H54 (cell line): ENCODE measurements at regions not wholly inside any gene's neighbourhood (a gene's known extent, or its start where the extent isn't known, plus 50 kb on each side); places are given as distances from the start of the nearest gene placed in this dataset.

Experiments used
- DNase-seq: peaks from one replicate; pipeline ENCODE4 v3.0.0; 2011; ENCODE audit warnings: low spot score, mixed read lengths; ENCODE audit not compliant: insufficient read length
- FAIRE-seq: peaks from 3 replicates; lab custom pipeline; 2011; peaks lifted over from hg19 to GRCh38; lab: Jason Lieb, UNC
- POLR2A ChIP-seq: IDR thresholded peaks from 2 replicates; pipeline ENCODE4 v1.6.1; 2011; ENCODE audit warnings: low read depth, mild to moderate bottlenecking, low read length

GRCh38 chr3:124653071-124653796, 77.0 kb upstream of the UMPS start:
- DNase-seq: no peak
- TF ChIP-seq POLR2A: no peak
- no peak for FAIRE-seq

DNA sequence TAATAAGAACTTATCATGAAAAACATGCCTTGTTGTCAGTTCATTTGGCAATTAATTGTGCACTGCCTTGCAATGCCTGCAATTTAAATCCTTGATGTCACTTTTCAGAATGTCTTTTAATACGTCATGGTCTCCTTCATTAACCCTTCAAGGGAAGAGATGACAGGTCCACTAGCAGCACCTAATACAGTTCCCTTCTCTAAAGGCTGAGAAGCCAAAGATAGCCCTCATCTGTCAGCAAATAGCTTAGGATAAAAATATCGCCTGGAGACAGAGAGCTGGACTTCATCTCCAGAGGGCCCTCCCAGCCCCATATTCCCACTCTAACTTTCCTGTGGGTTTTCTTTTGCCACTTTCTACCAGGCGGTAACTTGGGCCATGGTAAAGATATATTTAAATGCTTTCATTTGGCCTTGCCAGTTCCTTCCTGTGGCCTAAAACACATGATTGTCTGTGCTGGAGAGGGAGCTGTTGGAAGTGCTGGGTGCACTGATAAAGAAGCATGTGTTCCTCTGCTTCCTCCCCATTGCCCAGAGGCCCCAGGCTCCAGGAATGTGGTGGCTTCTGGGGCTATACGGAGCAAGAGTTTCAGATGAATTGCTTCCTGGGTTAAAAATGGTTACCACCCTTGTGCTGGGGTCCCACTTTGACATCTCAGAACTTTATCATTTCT, 76.3 kb upstream of the UMPS start:
- no peak for FAIRE-seq
- no peak for TF ChIP-seq POLR2A
- DNase-seq: no peak

GRCh38 chr3:124654470-124654845, 75.8 kb upstream of the UMPS start:
- DNase-seq (no peak), FAIRE-seq (no peak)
- TF ChIP-seq POLR2A: no peak

GRCh38 chr3:124656531-124656930, 73.7 kb upstream of the UMPS start:
- no peak for DNase-seq
- no peak for TF ChIP-seq POLR2A
- no peak for FAIRE-seq

GRCh38 chr3:124657138-124657537, 73.1 kb upstream of the UMPS start:
- TF ChIP-seq POLR2A: no peak
- no peak for DNase-seq
- no peak for FAIRE-seq

DNA sequence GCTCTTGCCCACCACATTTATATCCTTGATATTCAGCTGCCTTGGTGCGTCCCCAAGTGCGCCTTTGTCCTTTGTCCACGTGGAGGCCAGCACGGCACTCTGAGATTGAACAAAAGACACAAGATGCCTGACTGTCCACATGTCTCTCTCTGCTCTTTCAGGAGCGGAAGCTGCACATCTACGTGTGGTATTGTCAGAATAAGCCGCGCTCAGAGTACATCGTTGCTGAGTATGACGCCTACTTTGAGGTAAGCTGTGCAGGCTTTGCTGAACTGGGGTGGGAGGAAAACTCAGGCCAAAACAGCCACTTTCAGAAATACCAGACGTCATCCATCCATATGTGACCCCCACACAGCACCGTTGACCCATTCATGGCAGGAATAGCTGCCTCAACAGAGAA, 72.0 kb upstream of the UMPS start:
- DNase-seq (no peak), FAIRE-seq (no peak)
- no peak for TF ChIP-seq POLR2A

GRCh38 chr3:124659175-124659574, 71.1 kb upstream of the UMPS start:
- DNase-seq (no peak), FAIRE-seq (no peak)
- no peak for TF ChIP-seq POLR2A

- no peak for FAIRE-seq
- DNase-seq: no peak
- TF ChIP-seq POLR2A: no peak
Measured at GRCh38 chr3:124660599-124660998, 69.7 kb upstream of the UMPS start.

GRCh38 chr3:124663690-124664089, 66.6 kb upstream of the UMPS start:
- DNase-seq (peak; percentile 22), FAIRE-seq (no peak)
- TF ChIP-seq POLR2A: no peak

DNA sequence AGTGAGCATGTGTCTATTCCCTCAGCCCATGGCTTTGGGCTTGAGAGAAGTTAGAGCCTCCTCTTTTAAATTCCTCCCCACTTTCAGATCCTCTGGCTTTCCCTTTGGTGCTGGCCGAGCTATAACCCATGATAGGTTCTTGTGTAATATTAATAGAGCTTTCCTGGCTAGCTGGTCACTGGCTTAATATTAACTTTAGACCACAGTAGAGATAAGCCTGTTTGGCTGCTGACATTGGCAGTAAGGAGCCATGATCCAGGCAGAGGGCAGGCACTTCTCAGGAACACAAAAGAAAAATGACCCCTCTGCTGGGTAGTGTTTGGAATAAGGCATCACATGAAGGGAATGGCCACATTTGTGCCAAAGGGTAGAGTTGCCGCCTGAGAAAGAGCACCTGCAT, 65.4 kb upstream of the UMPS start:
- DNase-seq (no peak), FAIRE-seq (no peak)
- no peak for TF ChIP-seq POLR2A

- DNase-seq: no peak
- FAIRE-seq: no peak
- no peak for TF ChIP-seq POLR2A
Measured at GRCh38 chr3:124666067-124666466, 64.2 kb upstream of the UMPS start.

GRCh38 chr3:124669470-124669869, 60.8 kb upstream of the UMPS start:
- FAIRE-seq: no peak
- peak; percentile 22 for DNase-seq
- no peak for TF ChIP-seq POLR2A

DNA sequence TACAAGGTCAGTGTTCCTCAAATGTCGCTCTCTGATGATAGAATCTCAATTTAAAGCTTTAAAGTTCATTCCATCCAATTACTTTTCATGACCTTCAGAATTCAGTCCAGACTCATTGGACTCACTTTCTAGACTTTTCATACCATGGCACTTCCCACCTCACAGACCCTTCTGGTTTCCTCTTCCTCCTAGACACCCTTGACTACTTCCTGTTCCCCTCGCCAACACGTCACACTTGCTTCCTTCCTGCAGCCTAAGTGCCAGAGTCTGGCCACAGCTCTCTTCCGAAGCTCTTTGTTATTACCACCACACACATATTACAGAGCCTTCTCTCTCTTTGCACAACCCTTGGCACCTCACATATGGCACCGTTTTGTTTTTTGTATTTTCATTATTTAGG, 59.1 kb upstream of the UMPS start:
- DNase-seq (no peak), FAIRE-seq (no peak)
- TF ChIP-seq POLR2A: no peak

GRCh38 chr3:124674336-124674735, 55.9 kb upstream of the UMPS start:
- no peak for TF ChIP-seq POLR2A
- FAIRE-seq: no peak
- no peak for DNase-seq

DNA sequence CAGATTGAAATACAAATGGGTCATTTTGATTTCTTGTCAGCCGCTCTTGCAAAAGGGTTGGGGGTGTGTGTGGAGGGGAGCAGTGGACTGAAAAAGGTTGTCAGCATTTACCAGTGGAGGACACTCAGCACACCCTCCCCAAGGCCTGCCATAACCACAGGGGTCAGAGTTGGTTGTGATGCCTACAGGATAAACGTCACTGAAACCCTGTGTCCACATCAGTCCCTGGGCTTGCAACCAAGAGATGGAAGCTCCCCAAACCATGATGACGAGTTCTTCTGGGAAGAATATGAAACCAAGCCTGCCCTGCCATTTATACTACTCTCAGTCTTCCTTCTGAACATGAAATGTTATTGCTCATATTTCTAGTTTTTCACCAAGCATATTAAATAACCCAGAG, 54.0 kb upstream of the UMPS start:
- TF ChIP-seq POLR2A: no peak
- DNase-seq: no peak
- FAIRE-seq: no peak
